OCI-LY7 (cell line): ENCODE measurements at regions not wholly inside any gene's neighbourhood (a gene's known extent, or its start where the extent isn't known, plus 50 kb on each side); places are given as distances from the start of the nearest gene placed in this dataset.

Experiments used
- BruUV-seq: library from RNA; stranded (reverse); fragments of 400-500 nt; replicated peaks from 2 replicates; lab custom pipeline; 2021; lab: Mats Ljungman, UMichigan
- CTCF ChIA-PET: fragments of 300-600 bp; sonication (Branson Sonifier 250); formaldehyde crosslinking; loops from one replicate; lab custom pipeline; 2022; ENCODE audit warnings: antibody characterized with exemption; ENCODE audit not compliant: unreplicated experiment; lab: Charles Lee
- POLR2A ChIA-PET: fragments of 300-600 bp; sonication (Branson Sonifier 250); formaldehyde crosslinking; loops from one replicate; lab custom pipeline; 2022; ENCODE audit warnings: antibody characterized with exemption; lab: Charles Lee
- DNase-seq: peaks from one replicate; pipeline ENCODE4 v3.0.0-alpha.2; 2015; ENCODE audit warnings: low spot score
- H2AFZ ChIP-seq: fragments of 200-600 bp; sonication (generic), shearing (Covaris generic); 2 replicates; pipeline ENCODE4 v1.6.1; 2014; ENCODE audit warnings: mild to moderate bottlenecking, antibody characterized with exemption, low read length, moderate library complexity
- H3K27ac ChIP-seq: fragments of 200-600 bp; sonication (generic); 2 replicates; pipeline ENCODE4 v1.5.1; 2014; ENCODE audit warnings: mixed run types, low read depth, mild to moderate bottlenecking, moderate library complexity, low read length, inconsistent platforms; ENCODE audit not compliant: poor library complexity, severe bottlenecking
- H3K36me3 ChIP-seq: fragments of 200-600 bp; sonication (generic); 2 replicates; pipeline ENCODE4 v1.6.1; 2014; ENCODE audit warnings: mild to moderate bottlenecking, antibody characterized with exemption, low read length, moderate library complexity, mixed read lengths; ENCODE audit not compliant: insufficient read depth
- H3K4me1 ChIP-seq: fragments of 200-600 bp; sonication (generic); 2 replicates; pipeline ENCODE4 v1.5.1; 2014; ENCODE audit warnings: mild to moderate bottlenecking, low read length; ENCODE audit not compliant: insufficient read depth, poor library complexity, severe bottlenecking
- H3K4me2 ChIP-seq: fragments of 200-600 bp; sonication (generic); 2 replicates; pipeline ENCODE4 v1.6.1; 2014; ENCODE audit warnings: mild to moderate bottlenecking, low read length
- H3K4me3 ChIP-seq: fragments of 200-600 bp; sonication (generic); 2 replicates; pipeline ENCODE4 v1.5.1; 2014; ENCODE audit warnings: mild to moderate bottlenecking, low read depth, low read length; ENCODE audit not compliant: poor library complexity, severe bottlenecking
- H3K79me2 ChIP-seq: fragments of 200-600 bp; sonication (generic); 2 replicates; pipeline ENCODE4 v1.6.1; 2016; ENCODE audit warnings: low read depth, mild to moderate bottlenecking, low read length, moderate library complexity, mixed read lengths; ENCODE audit not compliant: insufficient read depth
- H3K9me2 ChIP-seq: fragments of 200-600 bp; sonication (generic); 2 replicates; pipeline ENCODE4 v1.6.1; 2016; ENCODE audit warnings: mild to moderate bottlenecking, low read length, mixed read lengths; ENCODE audit not compliant: insufficient read depth
- H3K9me3 ChIP-seq: fragments of 200-600 bp; sonication (generic); 2 replicates; pipeline ENCODE4 v1.6.1; 2014; ENCODE audit warnings: mild to moderate bottlenecking, mixed run types, low read length, mixed read lengths
- H4K20me1 ChIP-seq: fragments of 200-600 bp; sonication (generic); 2 replicates; pipeline ENCODE4 v1.6.1; 2014; ENCODE audit warnings: mild to moderate bottlenecking, antibody characterized with exemption, low read length, moderate library complexity, mixed read lengths; ENCODE audit not compliant: insufficient read depth
- CTCF ChIP-seq: fragments of 200-600 bp; sonication (generic); conservative IDR thresholded peaks from 2 replicates; pipeline ENCODE4 v1.5.1; 2014; ENCODE audit warnings: mild to moderate bottlenecking, antibody characterized with exemption, low read length, moderate library complexity, mixed read lengths
- EZH2phosphoT487 ChIP-seq: fragments of 200-600 bp; sonication (generic); IDR thresholded peaks from 2 replicates; pipeline ENCODE4 v1.6.1; 2018; ENCODE audit warnings: low read depth, borderline replicate concordance, mild to moderate bottlenecking, mixed run types, antibody characterized with exemption, low read length, moderate library complexity, mixed read lengths
- intact Hi-C: fragments of 100-400 bp; cut with micrococcal nuclease; formaldehyde crosslinking; loops from one replicate; pipeline ENCODE4 v1.10.0; 2022; ENCODE audit not compliant: unreplicated experiment

- no peak for DNase-seq
- Histone ChIP-seq H3K79me2 (no peaks in the 10 kb centered on the region), H4K20me1 (no peaks in the 10 kb centered on the region), H3K9me2 (no peaks in the 10 kb centered on the region), H3K4me1 (no peaks in the 10 kb centered on the region), H3K36me3 (no peaks in the 10 kb centered on the region), H3K9me3 (no peaks in the 10 kb centered on the region), H2AFZ (no peak overlapping the region), H3K27ac (no peak overlapping the region), H3K4me2 (no peak overlapping the region), H3K4me3 (no peak overlapping the region)
- CTCF ChIA-PET, result no interaction called here
- no TSS peak for BruUV-seq
- intact Hi-C loops, result no loop called here
- TF ChIP-seq EZH2phosphoT487, result no peak
- TF ChIP-seq CTCF, result no peak
- POLR2A ChIA-PET, result interaction anchor here (1.0 kb wide), 1 partner anchor 9 kb away, joined by 3 read pairs; no protein-coding TSS in a partner anchor
Measured at GRCh38 chr3:118180853-118181252, 853.8 kb downstream of the IGSF11 start.

GRCh38 chr3:118181274-118181673 lies 853.4 kb downstream of the IGSF11 start:
- Histone ChIP-seq H3K9me2 (no peaks in the 10 kb centered on the region), H3K4me2 (no peak overlapping the region), H3K4me1 (no peaks in the 10 kb centered on the region), H3K4me3 (no peak overlapping the region), H3K36me3 (no peaks in the 10 kb centered on the region), H4K20me1 (no peaks in the 10 kb centered on the region), H2AFZ (no peak overlapping the region), H3K27ac (no peak overlapping the region), H3K79me2 (no peaks in the 10 kb centered on the region), H3K9me3 (no peaks in the 10 kb centered on the region)
- ChIA-PET POLR2A (interaction anchor here (1.0 kb wide), 1 partner anchor 10 kb away, joined by 3 read pairs; no protein-coding TSS in a partner anchor), CTCF (no interaction called here)
- DNase-seq, result no peak
- TF ChIP-seq EZH2phosphoT487, result no peak
- no peak for TF ChIP-seq CTCF
- no TSS peak for BruUV-seq
- intact Hi-C loops, result no loop called here

- no peak overlapping the region for H3K27ac ChIP-seq
- no peaks in the 10 kb centered on the region for H4K20me1 ChIP-seq
- intact Hi-C loops, result no loop called here
- ChIA-PET CTCF (no interaction called here), POLR2A (no interaction called here)
- H3K9me2 ChIP-seq, result no peaks in the 10 kb centered on the region
- no peaks in the 10 kb centered on the region for H3K36me3 ChIP-seq
- DNase-seq, result no peak
- H3K4me1 ChIP-seq, result no peaks in the 10 kb centered on the region
- no peak overlapping the region for H2AFZ ChIP-seq
- no peak overlapping the region for H3K4me2 ChIP-seq
- TF ChIP-seq EZH2phosphoT487, result no peak
- no peak for TF ChIP-seq CTCF
- H3K9me3 ChIP-seq, result no peaks in the 10 kb centered on the region
- H3K4me3 ChIP-seq, result no peak overlapping the region
- H3K79me2 ChIP-seq, result no peaks in the 10 kb centered on the region
- BruUV-seq, result no TSS peak
Measured at GRCh38 chr3:118186051-118186450, 848.6 kb downstream of the IGSF11 start.
